Dedifferentiated amniotic fluid mesenchymal stem cell (primary cell): ENCODE measurements at regions not wholly inside any gene's neighbourhood (a gene's known extent, or its start where the extent isn't known, plus 50 kb on each side); places are given as distances from the start of the nearest gene placed in this dataset.
"Not testable (repeated sequence)": the region's sequence is repeated elsewhere in the genome, so short reads cannot be mapped to it uniquely, and the experiment has no call there.

Experiments
- DNase-seq: peaks from one replicate; pipeline ENCODE4 v3.0.0-alpha.2; 2016; ENCODE audit errors: extremely low spot score

DNA sequence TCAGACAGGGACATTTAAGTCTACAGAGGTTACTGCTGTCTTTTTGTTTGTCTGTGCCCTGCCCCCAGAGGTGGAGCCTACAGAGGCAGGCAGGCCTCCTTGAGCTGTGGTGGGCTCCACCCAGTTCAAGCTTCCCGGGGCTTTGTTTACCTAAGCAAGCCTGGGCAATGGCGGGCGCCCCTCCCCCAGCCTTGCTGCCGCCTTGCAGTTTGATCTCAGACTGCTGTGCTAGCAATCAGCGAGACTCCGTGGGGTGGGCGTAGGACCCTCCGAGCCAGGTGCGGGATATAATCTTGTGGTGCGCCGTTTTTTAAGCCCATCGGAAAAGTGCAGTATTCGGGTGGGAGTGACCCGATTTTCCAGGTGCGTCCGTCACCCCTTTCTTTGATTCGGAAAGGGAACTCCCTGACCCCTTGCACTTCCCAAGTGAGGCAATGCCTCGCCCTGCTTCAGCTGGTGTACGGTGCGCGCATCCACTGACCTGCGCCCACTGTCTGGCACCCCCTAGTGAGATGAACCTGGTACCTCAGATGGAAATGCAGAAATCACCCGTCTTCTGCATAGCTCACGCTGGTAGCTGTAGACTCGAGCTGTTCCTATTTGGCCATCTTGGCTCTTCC, 134.1 kb upstream of the KITLG start:
- not testable (repeated sequence) for DNase-seq

DNA sequence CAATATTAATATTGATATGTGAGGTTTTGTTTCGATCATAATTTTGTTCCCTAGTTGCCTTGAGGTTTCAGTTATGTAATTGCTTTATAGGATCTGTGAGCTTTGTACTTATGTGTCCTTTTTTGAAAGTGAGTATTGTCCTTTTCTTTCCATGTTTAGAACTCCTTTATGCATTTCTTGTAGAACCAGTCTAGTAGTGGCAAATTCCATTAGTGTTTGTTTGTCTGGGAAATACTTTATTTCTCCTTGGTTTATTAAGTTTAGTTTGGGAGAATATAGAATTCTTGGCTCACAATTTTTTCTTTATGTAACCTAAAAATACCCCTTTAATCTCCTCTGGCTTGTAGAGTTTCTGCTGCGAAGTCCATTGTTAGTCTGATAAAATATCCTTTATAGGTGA, 127.5 kb upstream of the KITLG start:
- DNase-seq = no peak

DNA sequence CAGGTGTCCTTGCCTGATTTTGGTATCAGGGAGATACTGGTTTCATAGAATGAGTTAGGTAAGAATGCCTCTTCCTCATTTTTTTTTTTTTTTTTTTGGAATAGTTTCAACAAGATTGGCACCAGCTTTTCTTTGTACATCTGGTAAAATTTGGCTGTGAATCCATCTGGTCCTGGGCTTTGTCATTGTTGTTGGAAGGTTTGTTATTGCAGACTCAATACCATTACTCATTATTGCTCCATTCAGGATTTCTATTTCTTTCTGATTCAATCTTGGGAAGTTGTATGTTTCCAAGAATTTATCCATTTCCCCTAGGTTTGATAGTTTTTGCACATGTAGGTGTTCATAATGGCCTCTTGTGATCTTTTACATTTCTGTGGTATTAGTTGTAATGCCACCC, 126.0 kb upstream of the KITLG start:
- DNase-seq = no peak

DNA sequence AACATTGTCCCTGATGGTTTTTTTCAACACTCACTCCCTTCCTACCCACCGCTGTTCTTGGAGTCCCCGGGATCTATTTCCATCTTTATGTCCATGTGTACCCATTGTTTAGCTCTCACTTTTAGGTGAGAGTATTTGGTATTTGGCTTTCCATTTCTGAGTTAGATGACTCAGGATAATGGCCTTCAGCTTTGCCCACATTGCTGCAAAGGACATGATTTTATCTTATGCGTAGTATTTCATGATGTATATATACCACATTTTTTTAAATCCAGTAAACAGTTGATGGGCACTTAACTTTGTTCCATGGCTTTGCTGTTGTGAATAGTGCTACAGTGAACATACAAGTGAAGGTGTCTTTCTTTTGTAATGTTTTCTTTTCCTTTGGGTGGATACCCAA, 123.5 kb upstream of the KITLG start:
- no peak for DNase-seq

DNA sequence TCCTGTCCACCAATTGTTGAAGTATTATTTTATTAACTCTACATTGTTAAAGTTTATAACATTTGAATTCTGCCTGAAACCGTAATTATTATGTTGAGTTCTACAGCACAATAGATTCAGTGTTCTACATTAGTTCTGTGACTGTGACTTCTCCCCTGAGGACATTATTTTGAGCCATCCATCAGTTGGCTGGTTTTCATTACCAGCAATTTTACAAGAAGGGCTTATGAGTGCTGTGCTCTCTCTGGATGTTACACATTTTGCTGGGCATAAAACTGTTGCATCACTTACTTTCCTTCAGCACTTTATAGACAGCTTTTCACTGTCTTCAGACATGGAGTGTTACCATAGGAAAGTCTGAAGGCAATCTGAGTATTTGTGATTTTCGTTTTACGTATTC, 118.2 kb upstream of the KITLG start:
- no peak for DNase-seq

DNA sequence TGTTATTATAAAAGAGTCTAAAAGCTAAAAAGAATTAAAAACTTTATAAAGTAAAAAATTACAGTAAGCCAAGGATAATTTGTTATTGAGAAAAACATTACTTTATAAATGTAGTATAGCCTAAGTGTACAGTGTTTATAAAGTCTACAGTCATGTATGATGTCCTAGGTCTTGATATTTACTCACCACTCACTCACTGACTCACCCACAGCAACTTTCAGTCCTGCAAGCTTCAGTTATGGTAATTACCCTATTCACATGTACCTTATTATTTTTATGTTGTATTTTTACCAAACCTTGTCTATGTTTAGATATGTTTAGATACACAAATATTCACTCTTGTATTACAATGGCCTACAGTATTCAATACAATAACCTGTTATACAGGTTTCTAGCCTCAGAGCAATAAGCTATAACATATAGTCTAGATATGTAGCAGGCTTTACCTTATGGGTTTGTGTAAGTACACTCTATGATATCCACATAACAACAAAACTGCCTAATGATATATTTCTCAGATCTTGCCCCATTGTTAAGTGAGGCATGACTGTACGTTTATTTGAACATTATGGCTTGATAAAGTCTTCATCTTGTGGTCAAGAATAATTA, 113.7 kb upstream of the KITLG start:
- DNase-seq = no peak

DNA sequence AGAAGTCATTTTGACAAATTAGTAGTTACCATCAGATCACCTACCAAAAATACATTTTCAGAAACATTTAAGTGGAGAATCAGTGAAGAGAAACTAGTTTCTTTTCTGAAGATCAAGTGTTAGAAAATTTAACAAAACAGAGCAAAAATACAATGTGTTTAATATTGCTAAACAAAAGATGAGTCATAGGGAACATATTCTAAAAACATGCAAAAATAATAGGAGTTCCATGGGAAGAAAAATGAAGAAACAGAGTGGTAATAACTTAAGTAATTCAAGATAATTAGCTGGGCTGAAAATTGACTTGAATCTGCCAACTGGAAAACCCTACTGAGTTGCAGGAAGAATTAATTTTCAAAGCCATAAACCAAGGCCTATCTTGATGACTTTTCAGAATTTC, 111.5 kb upstream of the KITLG start:
- DNase-seq = no peak

DNA sequence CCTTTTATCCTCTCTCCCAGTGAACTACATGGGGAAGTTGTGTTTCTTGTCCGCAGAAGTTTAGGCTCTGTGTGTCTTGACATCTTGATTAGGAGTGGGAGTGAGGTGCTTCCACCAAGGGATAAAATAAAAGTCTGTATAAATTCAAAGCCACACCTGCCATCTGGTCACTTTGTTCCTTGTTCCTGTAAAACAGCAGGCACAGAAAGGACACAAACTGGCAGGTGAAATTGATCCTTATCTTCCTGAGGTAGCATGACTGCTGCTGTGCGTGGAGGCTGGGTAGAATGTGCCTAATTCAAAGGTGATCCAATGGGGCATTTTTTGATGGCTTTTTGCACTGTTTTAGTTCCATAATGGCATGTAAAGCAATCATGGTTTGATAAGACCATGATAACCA, 104.3 kb upstream of the KITLG start:
- DNase-seq = no peak

DNA sequence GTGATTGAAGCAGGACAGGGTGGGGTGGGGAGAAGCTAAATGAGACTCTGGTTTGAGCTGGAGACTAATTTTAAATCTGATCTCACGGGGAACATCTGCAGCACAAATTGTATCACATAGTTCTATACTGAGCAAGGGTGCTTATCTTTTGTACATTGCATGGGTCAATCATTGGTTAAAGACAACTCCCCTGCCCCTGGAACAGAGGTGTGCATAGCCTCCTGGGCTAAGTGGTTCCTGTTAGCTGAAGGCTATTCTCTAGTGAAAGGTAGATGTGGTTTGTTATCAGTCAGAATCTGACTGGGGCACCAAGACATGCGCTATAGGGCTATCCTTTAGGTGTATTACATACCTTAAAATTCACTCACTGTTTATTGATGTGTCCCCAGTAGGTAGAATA, 103.9 kb upstream of the KITLG start:
- DNase-seq = no peak

DNA sequence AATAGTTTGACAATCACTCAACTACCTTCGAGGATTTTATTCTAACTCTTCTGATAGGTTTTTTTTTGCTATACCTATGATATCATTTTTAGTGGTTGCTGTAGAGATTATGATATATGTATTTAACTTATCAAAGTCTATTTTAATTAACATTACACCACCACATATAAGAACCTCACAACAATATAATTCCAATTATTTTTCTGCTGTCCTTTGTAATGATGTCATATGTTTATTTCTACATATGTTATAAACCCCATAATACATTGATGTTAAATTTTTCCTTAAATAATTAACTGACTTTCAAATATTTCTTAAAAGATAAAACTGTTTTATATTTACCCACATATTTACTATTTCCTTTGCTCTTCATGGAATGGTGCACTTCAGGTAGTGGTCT, 103.4 kb upstream of the KITLG start:
- no peak for DNase-seq

DNA sequence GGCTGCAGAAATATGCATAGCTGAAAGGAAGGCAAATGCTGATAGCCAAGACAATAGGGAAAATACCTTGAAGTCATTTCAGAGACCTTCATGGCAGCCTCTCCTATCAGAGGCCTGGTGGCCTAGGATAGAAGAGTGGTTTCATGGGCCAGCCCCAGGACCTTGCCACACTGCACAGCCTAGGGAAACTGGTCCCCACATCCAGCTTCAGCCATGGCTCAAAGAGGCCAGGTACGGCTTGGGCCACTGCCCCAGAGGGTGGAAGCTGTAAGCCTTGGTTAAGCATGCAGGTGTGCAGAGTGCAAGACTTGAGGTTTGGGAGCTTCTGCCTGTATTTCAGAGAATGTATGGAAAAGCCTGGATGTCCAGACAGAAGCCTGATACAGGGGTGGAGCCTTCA, 101.0 kb upstream of the KITLG start:
- no peak for DNase-seq

DNA sequence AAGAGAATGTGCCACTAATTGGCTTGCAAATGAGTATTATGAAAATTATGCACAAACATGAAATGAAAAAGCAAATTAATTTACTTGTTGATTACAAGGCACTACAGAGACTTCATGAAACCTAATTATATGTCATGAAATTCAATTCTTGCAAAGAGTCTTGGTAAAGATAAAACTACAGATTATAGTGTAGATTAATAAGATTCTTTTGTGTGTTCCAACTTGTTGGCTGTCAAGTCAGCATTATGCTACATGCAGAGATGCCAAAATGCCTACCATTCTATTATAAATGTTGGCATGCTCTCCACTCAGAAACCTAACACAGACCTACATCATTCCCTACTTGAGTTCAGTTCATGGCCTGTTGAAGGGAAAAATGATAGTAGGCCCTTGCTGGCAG, 97.2 kb upstream of the KITLG start:
- DNase-seq = no peak

DNA sequence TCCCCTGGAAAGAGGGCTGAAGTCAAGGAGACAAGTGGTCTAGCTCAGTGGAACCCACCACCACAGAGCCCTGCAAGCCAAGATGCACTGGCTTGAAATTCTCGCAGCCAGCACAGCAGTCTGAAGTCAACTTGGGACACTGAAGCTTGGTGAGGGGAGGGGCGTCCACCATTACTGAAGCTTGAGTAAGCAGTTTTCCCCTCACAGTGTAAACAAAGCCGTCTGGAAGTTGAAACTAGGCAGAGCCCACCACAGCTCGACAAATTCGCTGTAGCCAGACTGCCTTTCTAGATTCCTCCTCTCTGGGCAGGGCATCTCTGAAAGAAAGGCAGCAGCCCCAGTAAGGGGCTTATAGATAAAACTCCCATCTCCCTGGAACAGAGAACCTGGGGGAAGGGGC, 87.3 kb upstream of the KITLG start:
- not testable (repeated sequence) for DNase-seq

DNA sequence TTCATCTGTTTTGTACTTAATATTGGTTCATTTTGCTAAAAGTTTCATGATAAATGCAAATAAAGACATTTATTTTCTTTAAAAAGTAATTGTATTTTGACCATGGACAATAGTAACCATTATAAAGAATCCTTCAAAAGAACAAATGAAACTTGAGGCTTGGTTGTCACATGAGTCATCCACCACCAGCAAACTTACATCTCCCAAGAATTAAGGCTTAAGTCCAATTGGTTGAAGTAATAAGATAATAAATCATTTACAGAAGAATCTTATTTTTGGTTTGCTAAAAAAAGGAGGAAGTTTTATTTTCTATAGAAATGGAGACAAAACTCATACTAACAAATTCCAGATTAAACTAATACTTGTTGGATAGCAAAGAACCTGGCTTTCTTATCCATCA, 84.8 kb upstream of the KITLG start:
- DNase-seq = no peak

DNA sequence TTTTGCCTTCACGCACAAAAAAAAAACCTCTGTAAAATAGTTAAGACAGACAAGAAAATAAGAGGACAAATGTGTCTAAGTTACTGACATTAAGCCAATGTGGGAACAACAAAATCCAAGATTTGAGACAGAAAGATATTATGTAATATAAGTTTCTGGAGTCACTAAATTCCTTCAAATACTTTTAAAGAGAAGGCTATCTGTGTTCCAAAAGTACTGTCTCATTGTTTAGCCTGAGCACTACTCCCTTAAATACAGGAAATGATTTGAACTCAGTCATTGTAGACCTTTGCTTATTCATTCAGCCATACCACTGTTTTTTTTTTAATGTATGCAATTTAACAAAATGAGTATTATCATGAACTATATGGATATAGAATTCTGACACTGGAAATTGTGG, 82.7 kb upstream of the KITLG start:
- no peak for DNase-seq

DNA sequence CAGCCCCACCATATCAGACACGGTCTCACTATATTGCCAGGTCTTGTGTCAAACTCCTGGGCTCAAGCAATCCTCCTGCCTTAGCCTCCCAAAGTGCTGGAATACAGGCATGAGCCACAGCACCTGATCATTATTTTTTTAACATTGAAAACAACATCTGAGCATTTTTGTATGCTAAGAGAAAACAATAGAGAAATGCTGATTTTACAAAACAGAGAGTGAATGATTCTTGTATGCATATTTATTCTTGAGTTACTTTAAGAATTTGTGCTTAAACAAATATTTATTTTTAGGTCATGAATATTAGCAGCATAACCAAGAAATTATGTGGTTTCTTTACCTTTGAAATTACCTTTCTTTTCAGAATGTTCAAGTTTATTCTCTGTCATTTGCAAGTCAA, 81.8 kb upstream of the KITLG start:
- no peak for DNase-seq

DNA sequence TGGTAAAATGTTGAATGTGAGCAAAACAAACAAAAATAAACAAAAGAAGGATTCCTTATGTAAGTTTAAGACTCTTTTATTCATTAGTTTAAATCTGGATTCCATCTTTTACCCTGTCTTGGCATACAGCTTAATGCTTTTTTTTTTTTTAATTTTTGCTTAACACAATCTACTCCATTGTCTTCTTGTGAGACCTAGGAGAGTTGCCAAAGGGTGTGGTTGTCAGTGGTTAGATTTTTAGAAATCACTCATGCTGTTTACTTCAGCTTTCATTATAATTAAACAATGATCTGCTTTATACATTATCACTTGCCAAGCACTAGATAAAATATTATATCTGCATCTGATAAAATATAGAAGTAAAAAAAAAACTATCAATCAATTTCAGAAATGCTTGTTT, 77.7 kb upstream of the KITLG start:
- no peak for DNase-seq

DNA sequence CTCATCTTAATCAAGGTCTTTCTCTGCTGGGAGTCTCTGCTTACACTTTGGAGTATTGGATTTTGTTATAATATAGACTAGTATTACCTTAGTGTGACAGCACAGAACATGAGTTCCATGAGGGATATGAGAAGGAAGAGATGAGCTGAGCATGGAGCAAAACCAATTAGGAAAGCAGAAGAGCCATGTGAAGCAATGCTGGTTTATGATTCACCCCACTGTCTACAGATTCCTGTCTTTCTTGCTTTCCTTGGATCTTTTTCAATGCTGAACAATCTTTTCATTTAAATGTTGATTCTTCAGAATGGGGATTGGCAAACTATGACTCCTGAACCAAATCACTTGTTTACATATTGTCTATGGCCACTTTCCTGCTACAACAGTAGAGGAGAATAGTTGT, 70.4 kb upstream of the KITLG start:
- DNase-seq = no peak

DNA sequence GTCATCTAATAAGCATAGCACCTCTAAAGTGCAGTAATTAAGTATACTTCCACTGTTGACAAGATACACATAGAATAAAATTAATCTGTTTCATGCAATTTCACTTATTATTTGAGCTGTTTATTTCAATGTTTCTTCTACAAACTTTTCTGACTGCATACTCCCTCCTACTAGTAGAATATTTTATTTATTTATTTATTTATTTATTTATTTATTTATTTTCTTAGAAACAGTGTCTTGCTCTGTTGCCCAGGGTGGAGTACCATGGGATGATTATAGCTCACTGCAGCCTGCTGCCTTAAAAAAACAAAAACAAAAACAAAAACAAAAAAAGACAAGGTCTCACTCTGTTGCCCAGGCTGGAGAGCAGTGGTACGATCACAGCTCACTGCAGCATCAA, 68.4 kb upstream of the KITLG start:
- no peak for DNase-seq

DNA sequence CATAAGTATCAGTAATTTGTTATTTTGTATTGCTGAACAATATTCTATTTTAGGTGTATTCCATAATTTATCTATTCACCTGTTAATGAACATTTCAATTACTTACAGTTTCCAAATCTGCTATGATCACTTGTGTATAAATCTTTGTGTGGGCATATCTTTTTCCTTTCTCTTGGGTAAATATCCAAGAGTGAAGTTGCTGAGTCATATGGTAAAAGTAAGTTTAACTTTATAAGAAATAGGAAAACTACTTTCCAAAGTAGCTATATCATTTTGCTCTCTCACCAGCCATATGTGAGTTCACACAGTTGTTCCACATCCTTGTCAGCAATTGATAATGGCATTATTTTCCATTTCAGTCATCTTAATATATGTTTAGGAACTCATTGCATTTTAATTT, 66.6 kb upstream of the KITLG start:
- no peak for DNase-seq

DNA sequence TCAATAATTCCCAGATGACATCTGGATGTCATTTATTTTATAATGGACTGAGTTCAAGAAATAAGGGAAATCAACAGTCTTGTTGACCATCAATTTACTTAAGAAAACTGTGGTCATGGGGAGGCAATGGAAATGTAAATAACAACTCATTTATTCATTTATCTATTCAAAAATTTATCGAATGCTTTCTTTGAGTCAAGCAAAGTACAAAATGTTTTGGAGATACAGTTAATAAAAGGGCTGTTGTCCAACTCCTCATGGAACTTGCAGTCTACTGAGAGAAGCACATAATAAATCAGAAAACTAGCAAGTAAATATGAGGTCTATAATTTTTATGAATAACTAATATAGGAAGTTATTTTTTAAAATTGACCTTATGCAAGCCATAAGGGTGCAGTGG, 65.5 kb upstream of the KITLG start:
- no peak for DNase-seq

DNA sequence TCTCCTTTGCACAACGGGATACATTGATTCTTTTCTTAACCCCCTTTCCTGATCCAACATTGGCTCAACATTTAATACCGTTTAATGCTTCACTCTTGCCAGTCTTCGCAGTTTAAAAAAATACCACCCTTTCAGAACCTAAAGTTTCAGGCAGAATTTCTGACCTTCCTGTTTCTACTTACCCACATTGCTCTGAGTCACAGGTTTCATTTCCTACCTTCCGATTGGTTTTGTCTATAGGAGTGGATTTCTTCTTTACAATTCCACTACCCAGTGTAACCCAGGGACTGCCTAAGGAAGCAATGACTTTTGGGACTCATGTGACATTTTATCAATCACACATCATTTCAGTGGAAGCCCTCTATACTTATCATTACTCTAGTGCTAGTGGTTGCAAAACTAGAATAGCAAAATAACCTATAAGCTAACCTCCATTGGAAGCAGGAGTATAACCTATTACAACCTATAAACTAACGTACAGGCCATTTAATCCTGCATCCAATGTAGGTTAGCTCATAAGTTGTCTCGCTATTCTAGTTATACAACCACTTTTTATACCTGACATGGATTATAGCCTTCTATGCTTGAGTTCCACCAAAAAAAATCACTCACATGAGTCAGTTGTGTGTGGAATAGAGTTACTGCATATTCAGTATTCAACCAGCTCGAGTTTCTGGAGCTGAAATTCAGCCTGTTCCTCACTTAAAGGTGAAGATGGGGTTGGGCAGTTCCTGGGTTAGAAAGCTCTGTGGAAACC, 64.9 kb upstream of the KITLG start:
- no peak for DNase-seq

DNA sequence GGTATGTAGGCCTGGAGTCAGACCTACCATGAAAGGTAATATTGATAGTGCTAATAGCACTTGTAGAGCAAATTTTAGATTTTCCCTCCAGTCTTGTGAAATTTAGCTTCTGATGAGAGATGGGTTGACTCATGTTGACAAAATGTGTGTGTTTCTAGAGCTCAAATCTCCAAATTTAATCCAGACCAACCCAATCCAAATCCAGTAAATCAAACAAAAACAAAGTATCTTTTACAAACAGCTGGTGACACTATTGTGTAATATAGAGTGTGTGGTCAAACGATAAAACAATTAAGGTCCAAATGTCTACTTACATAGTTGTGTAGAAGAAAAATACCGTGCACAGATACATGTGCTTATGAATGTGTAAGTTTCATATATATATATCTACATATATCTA, 63.4 kb upstream of the KITLG start:
- DNase-seq = no peak
